Epithelial cell of proximal tubule (primary cell): ENCODE measurements at regions not wholly inside any gene's neighbourhood (a gene's known extent, or its start where the extent isn't known, plus 50 kb on each side); places are given as distances from the start of the nearest gene placed in this dataset.
"Not testable (repeated sequence)": the region's sequence is repeated elsewhere in the genome, so short reads cannot be mapped to it uniquely, and the experiment has no call there.

Experiments
- DNase-seq: peaks from one replicate; pipeline ENCODE4 v3.0.0-alpha.2; 2011; ENCODE audit warnings: low read depth
- H3K4me3 ChIP-seq: 2 replicates; pipeline ENCODE4 v1.5.1; 2011; ENCODE audit warnings: low read depth, mild to moderate bottlenecking, low read length
- CTCF ChIP-seq: conservative IDR thresholded peaks from 2 replicates; pipeline ENCODE4 v1.5.1; 2012; ENCODE audit warnings: low read depth, mild to moderate bottlenecking, low read length

- TF ChIP-seq CTCF = no peak
- H3K4me3 ChIP-seq = no peak overlapping the region
- no peak for DNase-seq
These were observed 979.6 kb upstream of the POU3F4 start for GRCh38 chrX:82528525-82528924.

- no peak for TF ChIP-seq CTCF
- no peak overlapping the region for H3K4me3 ChIP-seq
These were observed 973.9 kb upstream of the POU3F4 start for GRCh38 chrX:82534086-82534597.

GRCh38 chrX:82537205-82537604 lies 970.9 kb upstream of the POU3F4 start:
- not testable (repeated sequence) for H3K4me3 ChIP-seq, DNase-seq

More at GRCh38 chrX:82534086-82534597, 973.9 kb upstream of the POU3F4 start:
- no peak for DNase-seq

- H3K4me3 ChIP-seq = no peak overlapping the region
- no peak for TF ChIP-seq CTCF
- no peak for DNase-seq
These were observed 966.3 kb upstream of the POU3F4 start for GRCh38 chrX:82541822-82542221.

- not testable (repeated sequence) for H3K4me3 ChIP-seq, DNase-seq
These were observed 955.9 kb upstream of the POU3F4 start for GRCh38 chrX:82552201-82552600.

GRCh38 chrX:82556588-82556987 lies 951.5 kb upstream of the POU3F4 start:
- no peak for TF ChIP-seq CTCF
- no peak overlapping the region for H3K4me3 ChIP-seq
- DNase-seq = no peak

- no peak for DNase-seq
- H3K4me3 ChIP-seq = no peak overlapping the region
- TF ChIP-seq CTCF = no peak
These were observed 922.2 kb upstream of the POU3F4 start for GRCh38 chrX:82585868-82586267.

GRCh38 chrX:82589410-82589809 lies 918.7 kb upstream of the POU3F4 start:
- no peak overlapping the region for H3K4me3 ChIP-seq
- no peak for TF ChIP-seq CTCF
- DNase-seq = no peak
